BJ (cell line): ENCODE measurements at regions not wholly inside any gene's neighbourhood (a gene's known extent, or its start where the extent isn't known, plus 50 kb on each side); places are given as distances from the start of the nearest gene placed in this dataset.

ENCODE experiments used
- CTCF ChIA-PET: fragments of 350-600 bp; formaldehyde crosslinking; extraction: SDS; loops from one replicate; lab custom pipeline; 2021; ENCODE audit warnings: antibody characterized with exemption, inconsistent platforms; lab: Yijun Ruan, JAX
- POLR2A ChIA-PET: fragments of 300-600 bp; sonication (Branson Sonifier 250); formaldehyde crosslinking; extraction: SDS; loops from one replicate; lab custom pipeline; 2021; ENCODE audit warnings: antibody characterized with exemption; lab: Charles Lee
- DNase-seq: peaks from one replicate; pipeline ENCODE4 v3.0.0-alpha.2; 2011; ENCODE audit warnings: low read depth
- H3K27me3 ChIP-seq: 2 replicates; pipeline ENCODE4 v1.6.0; 2011; ENCODE audit warnings: low read length; ENCODE audit not compliant: control insufficient read depth, insufficient read depth
- H3K36me3 ChIP-seq: 2 replicates; pipeline ENCODE4 v1.5.1; 2011; ENCODE audit warnings: low read length; ENCODE audit not compliant: control insufficient read depth, insufficient read depth
- H3K4me3 ChIP-seq: 2 replicates; pipeline ENCODE4 v1.5.1; 2011; ENCODE audit warnings: low read depth, mild to moderate bottlenecking, control low read depth, low read length
- CTCF ChIP-seq: IDR thresholded peaks from 2 replicates; pipeline ENCODE4 v1.5.1; 2011; ENCODE audit warnings: low read depth, mild to moderate bottlenecking, control low read depth, inconsistent platforms, low read length, moderate library complexity; ENCODE audit not compliant: insufficient read depth

- no peak for TF ChIP-seq CTCF
- CTCF ChIA-PET = interaction anchor here (1.0 kb wide), 1 partner anchor 324 kb away, joined by 5 read pairs; no protein-coding TSS in a partner anchor
These were observed 124.6 kb upstream of the NGF start for GRCh38 chr1:115462566-115463076.

GRCh38 chr1:115461526-115461925 lies 123.5 kb upstream of the NGF start:
- Histone ChIP-seq H3K27me3 (no peaks in the 10 kb centered on the region), H3K36me3 (no peaks in the 10 kb centered on the region), H3K4me3 (no peak overlapping the region)
- ChIA-PET POLR2A (no interaction called here), CTCF (interaction anchor here (1.5 to 1.6 kb wide), 2 partner anchors 8 to 322 kb away, joined by 3 to 4 read pairs; no protein-coding TSS in a partner anchor)
- TF ChIP-seq CTCF = no peak
- no peak for DNase-seq

More at GRCh38 chr1:115462566-115463076, 124.6 kb upstream of the NGF start:
- Histone ChIP-seq H3K36me3 (no peaks in the 10 kb centered on the region), H3K4me3 (no peak overlapping the region), H3K27me3 (no peaks in the 10 kb centered on the region)
- DNase-seq = no peak
- POLR2A ChIA-PET = no interaction called here

DNA sequence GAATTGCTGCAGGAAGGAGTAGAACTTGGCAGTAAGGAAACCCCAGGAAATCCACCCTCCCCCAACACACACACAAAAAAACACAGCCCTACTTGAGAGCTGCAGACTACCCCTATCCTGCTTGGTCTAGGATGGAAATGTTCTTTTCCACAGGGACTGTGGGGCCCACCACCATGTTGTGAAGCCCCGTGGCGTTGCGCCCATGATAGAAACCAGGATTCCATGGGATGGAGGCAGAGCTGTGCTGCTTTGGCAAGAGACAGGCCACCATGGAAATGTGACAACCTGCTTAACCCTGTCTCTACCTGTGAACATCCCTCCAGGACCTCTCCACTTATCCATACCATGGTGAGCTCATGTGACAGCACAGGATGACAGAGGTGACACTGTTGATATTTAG lies 121.1 kb upstream of the NGF start:
- H3K4me3 ChIP-seq = no peak overlapping the region
- ChIA-PET POLR2A (no interaction called here), CTCF (interaction anchor here (2.1 to 2.9 kb wide), 2 partner anchors 10 to 320 kb away, joined by 8 to 10 read pairs; no protein-coding TSS in a partner anchor)
- no peak for TF ChIP-seq CTCF
- no peaks in the 10 kb centered on the region for H3K27me3 ChIP-seq
- H3K36me3 ChIP-seq = no peaks in the 10 kb centered on the region
- DNase-seq = no peak

DNA sequence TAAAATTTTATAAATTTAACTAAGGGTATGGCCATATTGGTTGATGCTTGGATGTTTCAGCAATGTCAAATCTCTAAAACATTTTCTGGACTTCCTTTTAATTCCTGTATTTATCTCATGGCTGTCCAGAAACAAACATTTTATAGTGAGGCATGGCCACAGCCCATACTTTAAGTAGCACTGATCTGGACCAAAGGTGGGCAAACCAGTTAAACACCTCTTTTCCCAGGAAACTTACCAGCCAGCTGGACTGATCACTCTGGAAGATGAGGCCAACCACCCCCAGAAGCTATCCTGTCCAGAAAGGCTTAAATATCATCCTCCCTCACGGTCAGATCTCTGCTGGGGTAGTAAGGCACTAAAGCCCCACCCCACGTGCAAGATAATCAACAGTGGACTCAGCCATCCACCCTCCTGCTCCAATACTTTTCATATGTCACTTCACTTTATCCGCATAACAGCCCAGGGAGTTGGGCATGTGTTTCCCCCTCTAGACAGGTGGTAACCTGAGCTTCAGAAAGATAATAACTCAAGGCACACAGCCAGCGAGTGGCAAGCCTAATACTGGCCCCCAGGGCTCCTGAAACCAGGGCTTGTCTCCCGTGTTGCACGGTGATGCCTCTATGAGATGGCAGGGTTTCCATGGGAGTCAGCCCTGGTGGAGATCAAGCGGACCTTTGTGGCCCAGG lies 120.5 kb upstream of the NGF start:
- DNase-seq = no peak
- H3K36me3 ChIP-seq = no peaks in the 10 kb centered on the region
- no peaks in the 10 kb centered on the region for H3K27me3 ChIP-seq
- ChIA-PET POLR2A (no interaction called here), CTCF (interaction anchor here (0.6 to 2.9 kb wide), 4 partner anchors 10 to 320 kb away, joined by 3 to 10 read pairs (median 7); no protein-coding TSS in a partner anchor)
- no peak for TF ChIP-seq CTCF
- H3K4me3 ChIP-seq = no peak overlapping the region

DNA sequence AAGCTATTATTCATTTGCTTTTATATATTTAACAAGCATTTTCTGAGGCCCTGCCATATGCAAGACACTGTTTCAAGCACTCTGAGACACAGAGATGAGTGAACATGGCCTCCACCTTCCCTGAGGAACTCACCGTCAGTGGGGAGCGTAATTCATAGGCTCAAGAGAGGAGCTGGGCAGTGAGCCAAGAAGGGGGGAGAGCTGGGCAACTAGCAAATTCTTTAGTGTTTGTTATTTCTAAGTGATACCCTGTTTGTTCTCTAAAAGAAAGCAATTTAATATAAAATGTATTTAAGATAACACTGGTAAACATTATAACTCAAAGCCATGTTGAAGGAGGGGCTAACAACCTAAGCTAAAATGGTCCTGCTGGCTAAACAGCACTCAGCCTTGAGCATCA lies 119.2 kb upstream of the NGF start:
- no peak for TF ChIP-seq CTCF
- CTCF ChIA-PET = interaction anchor here (0.6 to 2.9 kb wide), 7 partner anchors 10 to 319 kb away, joined by 3 to 10 read pairs (median 4); no protein-coding TSS in a partner anchor
- H3K27me3 ChIP-seq = no peaks in the 10 kb centered on the region
- H3K36me3 ChIP-seq = no peaks in the 10 kb centered on the region
- no peak for DNase-seq
- POLR2A ChIA-PET = no interaction called here
- no peak overlapping the region for H3K4me3 ChIP-seq
